ENCODE measurements at regions not wholly inside any gene's neighbourhood (a gene's known extent, or its start where the extent isn't known, plus 50 kb on each side); places are given as distances from the start of the nearest gene placed in this dataset.

DNA sequence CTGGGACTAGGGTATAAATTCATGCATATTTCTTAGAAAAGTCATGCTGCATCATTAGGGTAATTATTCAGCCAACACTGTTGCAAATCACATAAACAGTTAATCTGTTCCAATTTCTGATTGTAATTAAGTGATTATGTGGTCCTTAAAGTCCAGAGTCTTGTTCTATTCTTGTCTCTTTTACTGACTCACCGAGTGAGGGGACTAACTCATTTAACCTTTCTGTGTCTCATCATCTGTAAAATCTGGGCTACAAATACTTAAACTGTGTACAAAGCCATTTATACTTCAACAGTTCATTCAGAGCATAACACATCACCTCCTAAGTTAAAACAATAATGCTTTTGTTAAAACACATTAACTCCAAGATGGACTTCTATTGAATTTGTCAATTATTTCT lies 65.4 kb upstream of the KLHL13 start (continued):
- TF ChIP-seq ZNF501 (CRISPR knock-in tag; IDR thresholded peaks at IDR 0.05) (no peak), CHD4 (IDR thresholded peaks at IDR 0.05; ENCODE audit: borderline replicate concordance, low read length) (no peak), MEF2D (CRISPR knock-in tag; IDR thresholded peaks at IDR 0.05) (no peak)
- TF ChIP-seq, protein P1, sequence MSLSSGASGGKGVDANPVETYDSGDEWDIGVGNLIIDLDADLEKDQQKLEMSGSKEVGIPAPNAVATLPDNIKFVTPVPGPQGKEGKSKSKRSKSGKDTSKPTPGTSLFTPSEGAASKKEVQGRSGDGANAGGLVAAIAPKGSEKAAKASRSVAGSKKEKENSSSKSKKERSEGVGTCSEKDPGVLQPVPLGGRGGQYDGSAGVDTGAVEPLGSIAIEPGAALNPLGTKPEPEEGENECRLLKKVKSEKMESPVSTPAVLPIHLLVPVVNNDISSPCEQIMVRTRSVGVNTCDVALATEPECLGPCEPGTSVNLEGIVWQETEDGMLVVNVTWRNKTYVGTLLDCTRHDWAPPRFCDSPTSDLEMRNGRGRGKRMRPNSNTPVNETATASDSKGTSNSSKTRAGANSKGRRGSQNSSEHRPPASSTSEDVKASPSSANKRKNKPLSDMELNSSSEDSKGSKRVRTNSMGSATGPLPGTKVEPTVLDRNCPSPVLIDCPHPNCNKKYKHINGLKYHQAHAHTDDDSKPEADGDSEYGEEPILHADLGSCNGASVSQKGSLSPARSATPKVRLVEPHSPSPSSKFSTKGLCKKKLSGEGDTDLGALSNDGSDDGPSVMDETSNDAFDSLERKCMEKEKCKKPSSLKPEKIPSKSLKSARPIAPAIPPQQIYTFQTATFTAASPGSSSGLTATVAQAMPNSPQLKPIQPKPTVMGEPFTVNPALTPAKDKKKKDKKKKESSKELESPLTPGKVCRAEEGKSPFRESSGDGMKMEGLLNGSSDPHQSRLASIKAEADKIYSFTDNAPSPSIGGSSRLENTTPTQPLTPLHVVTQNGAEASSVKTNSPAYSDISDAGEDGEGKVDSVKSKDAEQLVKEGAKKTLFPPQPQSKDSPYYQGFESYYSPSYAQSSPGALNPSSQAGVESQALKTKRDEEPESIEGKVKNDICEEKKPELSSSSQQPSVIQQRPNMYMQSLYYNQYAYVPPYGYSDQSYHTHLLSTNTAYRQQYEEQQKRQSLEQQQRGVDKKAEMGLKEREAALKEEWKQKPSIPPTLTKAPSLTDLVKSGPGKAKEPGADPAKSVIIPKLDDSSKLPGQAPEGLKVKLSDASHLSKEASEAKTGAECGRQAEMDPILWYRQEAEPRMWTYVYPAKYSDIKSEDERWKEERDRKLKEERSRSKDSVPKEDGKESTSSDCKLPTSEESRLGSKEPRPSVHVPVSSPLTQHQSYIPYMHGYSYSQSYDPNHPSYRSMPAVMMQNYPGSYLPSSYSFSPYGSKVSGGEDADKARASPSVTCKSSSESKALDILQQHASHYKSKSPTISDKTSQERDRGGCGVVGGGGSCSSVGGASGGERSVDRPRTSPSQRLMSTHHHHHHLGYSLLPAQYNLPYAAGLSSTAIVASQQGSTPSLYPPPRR (CRISPR knock-in tag; IDR thresholded peaks at IDR 0.05; ENCODE audit: borderline replicate concordance), result no peak

DNA sequence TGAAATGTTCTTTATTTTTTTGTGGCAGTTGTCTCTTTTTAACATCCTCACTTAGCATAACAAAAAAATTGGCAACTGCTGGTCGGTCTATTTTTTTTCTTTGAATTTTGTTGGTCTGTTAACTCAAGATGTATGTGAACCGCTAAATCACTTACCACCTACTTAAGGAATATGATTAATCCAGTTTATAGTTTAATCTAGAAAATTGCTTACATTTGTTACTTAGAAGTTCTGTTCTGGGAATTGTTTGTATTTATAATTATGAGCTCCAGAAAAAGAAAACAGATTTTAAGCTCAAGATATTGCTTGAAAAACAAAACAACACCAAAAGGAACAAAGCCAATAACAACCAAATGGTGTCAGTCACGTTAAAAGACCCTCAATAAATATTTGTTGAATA lies 66.1 kb upstream of the KLHL13 start:
- Histone ChIP-seq H4K20me1 (ENCODE audit: insufficient read depth, low read length) (no peaks in the 10 kb centered on the region), H2AFZ (ENCODE audit: low read length) (no peak overlapping the region), H3K4me1 (ENCODE audit: insufficient read depth, low read length) (no peaks in the 10 kb centered on the region), H3K36me3 (replicated peaks in 1 of 2; ENCODE audit: control insufficient read depth in 1 of 2, insufficient read depth in 2 of 2, low read length in 2 of 2) (no peaks in the 10 kb centered on the region), H3K9me3 (ENCODE audit: low read length) (no peaks in the 10 kb centered on the region), H3K4me3 (replicated peaks in 1 of 3; ENCODE audit: insufficient read depth in 1 of 3, low read depth in 2 of 3, low read length in 3 of 3) (no peak overlapping the region), H3K79me2 (ENCODE audit: insufficient read depth, low read length) (no peaks in the 10 kb centered on the region), H3K4me2 (ENCODE audit: low read depth, low read length) (no peak overlapping the region), H3K27ac (ENCODE audit: extremely low read length, insufficient read depth, low read length) (no peak overlapping the region), H3K27me3 (ENCODE audit: control insufficient read depth in 1 of 2, insufficient read depth in 2 of 2, low read length in 2 of 2) (no peaks in the 10 kb centered on the region), H3K9ac (ENCODE audit: insufficient read depth, low read depth, low read length) (no peak overlapping the region)
- ChIA-PET CTCF (ENCODE audit: low intra/inter-chr PET ratio, low total read pairs) (no interaction called here), POLR2A (no interaction called here)
- in situ Hi-C loops (cut with HindIII; ENCODE audit: extremely low pct_ligation_motif_present, low pct_unique_long_range_greater_than_20kb) (no loop called here), intact Hi-C loops (cut with micrococcal nuclease; ENCODE audit: unreplicated experiment) (no loop called here)
- FAIRE-seq, result no peak
- no peak for ATAC-seq
- no TSS peak for BruUV-seq (replicated peaks)
- 64% methylated on average over 3 of the region's 3 CpGs for WGBS (ENCODE audit: low lambda C conversion rate)
- DNase-seq (ENCODE audit: low spot score), result no peak
- no peak for TF ChIP-seq RARA (CRISPR knock-in tag; IDR thresholded peaks at IDR 0.05)
- TF ChIP-seq HDAC2 (CRISPR knock-in tag; IDR thresholded peaks at IDR 0.05), result no peak
- no peak for TF ChIP-seq GTF3A (CRISPR knock-in tag; conservative IDR thresholded peaks at IDR 0.05)
- no peak for TF ChIP-seq PAWR (CRISPR knock-in tag; IDR thresholded peaks at IDR 0.05; ENCODE audit: borderline replicate concordance)
- TF ChIP-seq, protein P2, sequence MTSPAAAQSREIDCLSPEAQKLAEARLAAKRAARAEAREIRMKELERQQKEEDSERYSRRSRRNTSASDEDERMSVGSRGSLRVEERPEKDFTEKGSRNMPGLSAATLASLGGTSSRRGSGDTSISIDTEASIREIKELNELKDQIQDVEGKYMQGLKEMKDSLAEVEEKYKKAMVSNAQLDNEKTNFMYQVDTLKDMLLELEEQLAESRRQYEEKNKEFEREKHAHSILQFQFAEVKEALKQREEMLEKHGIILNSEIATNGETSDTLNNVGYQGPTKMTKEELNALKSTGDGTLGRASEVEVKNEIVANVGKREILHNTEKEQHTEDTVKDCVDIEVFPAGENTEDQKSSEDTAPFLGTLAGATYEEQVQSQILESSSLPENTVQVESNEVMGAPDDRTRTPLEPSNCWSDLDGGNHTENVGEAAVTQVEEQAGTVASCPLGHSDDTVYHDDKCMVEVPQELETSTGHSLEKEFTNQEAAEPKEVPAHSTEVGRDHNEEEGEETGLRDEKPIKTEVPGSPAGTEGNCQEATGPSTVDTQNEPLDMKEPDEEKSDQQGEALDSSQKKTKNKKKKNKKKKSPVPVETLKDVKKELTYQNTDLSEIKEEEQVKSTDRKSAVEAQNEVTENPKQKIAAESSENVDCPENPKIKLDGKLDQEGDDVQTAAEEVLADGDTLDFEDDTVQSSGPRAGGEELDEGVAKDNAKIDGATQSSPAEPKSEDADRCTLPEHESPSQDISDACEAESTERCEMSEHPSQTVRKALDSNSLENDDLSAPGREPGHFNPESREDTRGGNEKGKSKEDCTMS (CRISPR knock-in tag; conservative IDR thresholded peaks at IDR 0.05), result no peak
- TF ChIP-seq, protein P1 (CRISPR knock-in tag; IDR thresholded peaks at IDR 0.05; ENCODE audit: borderline replicate concordance), result no peak
- no peak for TF ChIP-seq KAT8 (CRISPR knock-in tag; IDR thresholded peaks at IDR 0.05)
- no peak for TF ChIP-seq ZNF253 (CRISPR knock-in tag; IDR thresholded peaks at IDR 0.05; ENCODE audit: borderline replicate concordance)
- TF ChIP-seq ATRX (CRISPR knock-in tag; IDR thresholded peaks at IDR 0.05; ENCODE audit: borderline replicate concordance), result no peak

All from HepG2 (cell line).